Gastroesophageal sphincter (tissue), 3 donors: ENCODE measurements at regions not wholly inside any gene's neighbourhood (a gene's known extent, or its start where the extent isn't known, plus 50 kb on each side); places are given as distances from the start of the nearest gene placed in this dataset.

Experiments
- CTCF ChIP-seq, 4 experiments: fragments of 200-600 bp in 2 of 4; fragments of 450-650 bp in 2 of 4; sonication (generic) in 1 of 4; IDR thresholded peaks; one replicate each; pipeline ENCODE4 v1.5.1; 2017 to 2019; ENCODE audit warnings: antibody characterized with exemption in 4 of 4, mild to moderate bottlenecking in 2 of 4, moderate library complexity in 2 of 4
- EP300 ChIP-seq: sonication (generic); formaldehyde crosslinking; IDR thresholded peaks from one replicate; pipeline ENCODE4 v1.6.1; 2017; ENCODE audit warnings: antibody characterized with exemption, mild to moderate bottlenecking
- POLR2AphosphoS5 ChIP-seq: sonication (generic); formaldehyde crosslinking; IDR thresholded peaks from one replicate; pipeline ENCODE4 v1.6.1; 2017; ENCODE audit warnings: antibody characterized with exemption

GRCh38 chr3:5567113-5567512 is 379.6 kb downstream of the EDEM1 start:
- no peak for TF ChIP-seq EP300
- TF ChIP-seq CTCF (IDR thresholded peaks at IDR 0.05), result no peak
- TF ChIP-seq POLR2AphosphoS5, result no peak
